ENCODE measurements at regions not wholly inside any gene's neighbourhood (a gene's known extent, or its start where the extent isn't known, plus 50 kb on each side); places are given as distances from the start of the nearest gene placed in this dataset.

- DNase-seq (ENCODE audit: low read depth), result no peak
- no peak overlapping the region for H3K4me3 ChIP-seq (ENCODE audit: low read depth, low read length)
- no peak for TF ChIP-seq CTCF (conservative IDR thresholded peaks at IDR 0.05; ENCODE audit: low read depth, low read length)
These were observed 616.9 kb downstream of the CSNK1G3 start for GRCh38 chr5:124128867-124129266.

GRCh38 chr5:124126504-124127217 lies 614.7 kb downstream of the CSNK1G3 start:
- DNase-seq (ENCODE audit: low read depth), result no peak
- TF ChIP-seq CTCF (conservative IDR thresholded peaks at IDR 0.05; ENCODE audit: low read depth, low read length), result no peak
- no peak overlapping the region for H3K4me3 ChIP-seq (ENCODE audit: low read depth, low read length)

- TF ChIP-seq CTCF (conservative IDR thresholded peaks at IDR 0.05; ENCODE audit: low read depth, low read length), result no peak
- no peak overlapping the region for H3K4me3 ChIP-seq (ENCODE audit: low read depth, low read length)
- no peak for DNase-seq (ENCODE audit: low read depth)
These were observed 612.8 kb downstream of the CSNK1G3 start for GRCh38 chr5:124124711-124125229.

GRCh38 chr5:124121198-124121597 lies 609.2 kb downstream of the CSNK1G3 start:
- no peak for TF ChIP-seq CTCF (conservative IDR thresholded peaks at IDR 0.05; ENCODE audit: low read depth, low read length)
- no peak for DNase-seq (ENCODE audit: low read depth)
- H3K4me3 ChIP-seq (ENCODE audit: low read depth, low read length), result no peak overlapping the region

- no peak for TF ChIP-seq CTCF (conservative IDR thresholded peaks at IDR 0.05; ENCODE audit: low read depth, low read length)
- DNase-seq (ENCODE audit: low read depth), result no peak
- no peak overlapping the region for H3K4me3 ChIP-seq (ENCODE audit: low read depth, low read length)
These were observed 602.9 kb downstream of the CSNK1G3 start for GRCh38 chr5:124114911-124115310.

GRCh38 chr5:124111886-124112285 lies 599.9 kb downstream of the CSNK1G3 start:
- DNase-seq (ENCODE audit: low read depth), result no peak
- no peak for TF ChIP-seq CTCF (conservative IDR thresholded peaks at IDR 0.05; ENCODE audit: low read depth, low read length)

GRCh38 chr5:124110942-124111341 lies 599.0 kb downstream of the CSNK1G3 start:
- DNase-seq (ENCODE audit: low read depth), result no peak
- TF ChIP-seq CTCF (conservative IDR thresholded peaks at IDR 0.05; ENCODE audit: low read depth, low read length), result no peak
- H3K4me3 ChIP-seq (ENCODE audit: low read depth, low read length), result no peak overlapping the region

More at GRCh38 chr5:124111886-124112285, 599.9 kb downstream of the CSNK1G3 start:
- H3K4me3 ChIP-seq (ENCODE audit: low read depth, low read length), result no peak overlapping the region

Data from choroid plexus epithelial cell (primary cell).